Ramos (cell line): ENCODE measurements at regions not wholly inside any gene's neighbourhood (a gene's known extent, or its start where the extent isn't known, plus 50 kb on each side); places are given as distances from the start of the nearest gene placed in this dataset.
"Not testable (repeated sequence)": the region's sequence is repeated elsewhere in the genome, so short reads cannot be mapped to it uniquely, and the experiment has no call there.

ENCODE experiments used
- in situ Hi-C: fragments of 300-500 bp; cut with MboI; formaldehyde crosslinking; loops from one replicate; pipeline ENCODE4 v1.14.3; 2022; ENCODE audit warnings: low sequenced_read_pairs; ENCODE audit not compliant: unreplicated experiment

DNA sequence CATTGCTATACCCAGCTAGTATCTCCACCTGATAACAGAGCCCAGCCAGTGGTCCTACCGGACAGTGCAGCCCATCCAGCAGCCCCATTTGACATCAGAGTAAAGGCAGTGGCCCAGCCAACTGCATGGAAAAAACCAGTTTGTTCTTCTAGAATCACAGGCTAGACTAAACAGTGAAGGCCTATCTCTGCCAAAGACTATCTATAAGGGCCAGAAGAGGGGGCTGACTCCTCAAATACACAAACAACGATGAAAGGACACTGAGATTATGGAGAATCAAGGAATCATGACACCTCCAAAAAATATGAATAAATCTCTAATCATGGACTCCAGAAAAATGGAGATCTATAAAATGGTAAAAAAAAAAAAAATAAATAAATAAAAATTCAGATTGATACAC, 546.4 kb upstream of the HTR2C start:
- in situ Hi-C loops = no loop called here

DNA sequence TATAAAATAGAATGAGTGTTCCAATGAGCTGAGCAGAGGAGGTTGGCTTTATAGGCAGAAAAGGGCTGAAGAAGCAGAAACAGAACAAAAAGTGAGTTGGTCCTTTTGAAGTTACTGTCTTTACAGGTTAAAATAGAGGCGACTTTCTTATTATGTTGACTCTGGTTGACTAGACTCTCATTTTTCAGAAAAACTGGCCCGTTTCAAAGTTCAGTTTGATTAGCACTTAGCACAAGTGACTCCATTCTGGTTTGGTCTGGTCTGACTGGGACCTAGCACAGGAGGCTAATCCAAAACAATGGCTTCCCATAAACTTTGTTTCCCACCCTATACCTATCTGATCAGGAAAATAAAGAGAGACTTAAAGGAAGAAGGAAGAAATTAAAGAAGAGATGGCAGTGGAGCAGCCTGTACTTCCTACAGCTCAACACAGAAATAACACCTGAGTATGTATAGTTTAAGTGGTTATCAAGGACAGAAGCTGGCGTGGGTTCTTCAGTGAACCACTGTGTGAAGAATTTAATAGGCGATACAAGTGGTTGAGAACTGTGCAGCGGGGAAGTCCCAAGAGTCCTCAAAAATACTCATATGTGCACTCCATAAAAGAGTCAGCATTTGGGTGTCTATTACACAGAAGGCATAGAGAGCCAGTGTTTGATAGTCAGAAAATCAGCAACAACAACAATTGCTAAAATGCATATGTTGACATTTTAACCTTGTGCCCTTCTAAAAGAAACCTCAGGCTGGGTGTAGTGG, 554.8 kb upstream of the HTR2C start:
- in situ Hi-C loops = no loop called here

DNA sequence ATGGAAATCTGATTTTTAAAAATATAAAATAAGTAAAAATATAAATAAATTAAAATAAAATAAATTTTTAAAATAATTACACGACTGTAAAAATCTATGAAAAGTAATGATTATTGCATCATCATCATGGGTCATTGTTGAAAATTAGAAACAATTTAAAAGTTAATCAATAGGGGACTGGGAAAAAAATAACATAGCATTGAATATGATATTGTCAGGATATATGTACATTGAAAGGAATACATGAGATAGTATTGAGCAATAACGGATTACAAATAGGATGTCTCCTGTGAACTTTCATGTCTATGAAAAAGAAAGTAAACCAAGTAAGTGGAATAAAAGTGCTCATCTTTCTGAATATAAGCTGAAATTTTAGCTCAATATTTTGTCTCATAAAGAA, 566.8 kb upstream of the HTR2C start:
- in situ Hi-C loops = no loop called here

DNA sequence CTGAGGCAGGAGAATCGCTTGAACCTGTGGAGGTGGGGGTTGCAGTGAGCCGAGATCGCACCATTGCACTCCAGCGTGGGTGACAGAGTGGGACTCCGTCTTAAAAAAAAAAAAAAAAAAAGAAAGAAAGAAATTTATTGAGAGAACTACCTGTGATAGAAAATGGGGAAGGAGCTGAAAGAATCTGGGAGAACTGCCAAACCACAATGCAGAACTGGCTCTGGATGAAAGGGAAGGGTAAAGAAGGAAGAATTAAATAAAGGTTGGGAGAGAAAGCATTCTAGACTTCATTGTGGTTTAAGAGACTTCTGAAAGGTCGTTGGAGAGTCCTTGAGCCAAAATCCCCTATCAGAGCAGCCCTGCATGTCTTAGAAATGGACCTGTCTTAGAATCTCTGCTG, 567.9 kb upstream of the HTR2C start:
- in situ Hi-C loops = no loop called here

DNA sequence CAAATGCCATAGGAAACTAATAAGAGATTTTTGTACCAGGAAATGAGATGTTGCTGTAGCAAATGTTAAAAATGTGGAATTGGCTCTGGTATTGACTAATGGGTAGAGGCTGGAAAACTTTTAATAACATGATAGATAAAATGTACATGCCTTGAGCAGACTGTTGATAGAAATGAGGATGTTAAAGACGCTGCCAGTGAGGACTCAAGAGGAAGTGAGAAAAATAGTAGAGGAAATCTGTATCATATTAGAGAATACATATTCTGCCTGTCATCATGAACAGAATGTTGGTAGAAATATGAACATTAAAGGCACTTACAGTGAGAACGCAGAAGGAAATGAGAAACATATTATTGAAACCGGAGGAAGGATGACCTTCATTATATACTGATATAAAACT, 577.2 kb upstream of the HTR2C start:
- in situ Hi-C loops = no loop called here

DNA sequence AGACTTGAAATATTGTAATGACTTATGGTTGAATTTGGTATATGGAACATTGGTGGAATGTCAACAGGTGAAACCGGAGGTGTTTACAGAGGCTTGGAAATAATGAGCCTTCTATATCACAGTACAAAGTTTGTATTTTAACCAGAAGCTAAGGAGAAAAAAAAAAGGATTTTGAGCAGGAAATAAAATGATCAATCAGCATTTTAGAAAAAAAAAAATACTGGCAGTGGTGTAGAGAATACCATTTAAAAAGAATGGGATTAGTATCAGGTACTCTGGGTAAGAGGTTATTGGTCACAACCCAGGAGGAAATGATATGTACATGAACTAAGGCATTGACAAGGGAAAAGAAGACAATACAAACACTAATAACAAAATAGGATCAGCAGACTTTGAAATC, 587.1 kb upstream of the HTR2C start:
- in situ Hi-C loops = no loop called here

DNA sequence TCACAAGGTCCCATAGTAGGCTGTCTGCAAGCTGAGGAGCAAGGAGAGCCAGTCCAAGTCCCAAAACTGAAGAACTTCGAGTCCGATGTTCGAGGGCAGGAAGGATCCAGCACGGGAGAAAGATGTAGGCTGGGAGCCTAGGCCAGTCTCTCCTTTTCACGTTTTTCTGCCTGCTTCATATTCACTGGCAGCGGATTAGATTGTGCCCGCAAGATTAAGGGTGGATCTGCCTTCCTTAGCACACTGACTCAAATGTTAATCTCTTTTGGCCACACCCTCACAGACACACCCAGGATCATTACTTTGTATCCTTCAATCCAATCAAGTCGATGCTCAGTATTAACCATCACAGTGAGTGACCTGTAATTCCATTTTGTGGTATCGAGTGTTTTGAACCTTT, 592.2 kb upstream of the HTR2C start:
- in situ Hi-C loops = not testable (repeated sequence)

DNA sequence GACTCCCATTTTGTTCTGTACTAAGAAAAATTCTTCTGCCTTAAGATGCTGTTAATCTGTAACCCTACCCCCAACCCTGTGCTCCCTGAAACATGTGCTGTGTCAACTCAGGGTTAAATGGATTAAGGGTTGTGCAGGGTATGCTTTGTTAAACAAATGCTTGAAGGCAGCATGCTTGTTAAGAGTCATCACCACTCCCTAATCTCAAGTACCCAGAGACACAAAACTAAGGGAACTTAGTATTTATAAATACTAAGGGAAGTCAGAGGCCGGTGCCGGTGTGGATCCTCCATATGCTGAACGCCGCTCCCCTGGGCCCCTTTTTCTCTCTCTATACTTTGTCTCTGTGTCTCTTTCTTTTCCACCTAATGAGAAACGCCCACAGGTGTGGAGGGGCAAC, 593.2 kb upstream of the HTR2C start:
- in situ Hi-C loops = not testable (repeated sequence)

DNA sequence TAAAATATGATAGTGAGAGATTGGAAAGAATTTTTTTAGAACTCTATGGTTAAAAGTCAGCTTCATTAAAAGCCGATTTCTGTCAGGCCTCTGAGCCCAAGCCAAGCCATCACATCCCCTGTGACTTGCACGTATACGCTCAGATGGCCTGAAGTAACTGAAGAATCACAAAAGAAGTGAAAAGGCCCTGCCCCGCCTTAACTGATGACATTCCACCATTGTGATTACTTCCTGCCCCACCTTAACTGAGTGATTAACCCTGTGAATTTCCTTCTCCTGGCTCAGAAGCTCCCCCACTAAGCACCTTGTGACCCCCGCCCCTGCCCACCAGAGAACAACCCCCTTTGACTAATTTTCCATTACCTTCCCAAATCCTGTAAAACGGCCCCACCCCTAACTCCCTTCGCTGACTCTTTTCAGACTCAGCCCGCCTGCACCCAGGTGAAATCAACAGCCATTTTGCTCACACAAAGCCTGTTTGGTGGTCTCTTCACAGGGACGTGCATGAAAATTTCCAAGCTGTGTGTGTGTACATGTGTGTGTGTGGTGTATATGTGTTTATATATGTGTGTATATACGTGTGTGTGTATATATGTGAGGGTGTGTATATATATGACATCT, 595.5 kb upstream of the HTR2C start:
- in situ Hi-C loops = not testable (repeated sequence)

DNA sequence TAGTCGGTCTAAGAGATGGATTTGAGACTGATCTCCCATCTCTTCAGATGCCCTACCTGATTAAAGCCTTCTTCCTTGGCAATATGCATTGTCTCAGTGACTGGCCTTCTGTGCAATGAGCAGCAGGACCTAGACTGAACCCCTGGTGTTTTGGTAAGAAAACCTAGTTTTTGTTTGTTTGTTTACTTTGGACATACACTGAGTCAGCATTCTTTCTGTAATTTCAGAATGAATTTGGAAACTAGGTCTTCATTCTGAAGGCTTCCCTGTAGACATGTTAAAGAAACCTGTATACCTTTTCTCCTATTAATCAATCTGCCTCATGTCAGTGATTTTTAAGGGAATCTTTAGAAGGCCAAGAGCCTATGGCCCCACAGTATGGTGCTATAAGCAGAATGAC, 597.5 kb upstream of the HTR2C start:
- in situ Hi-C loops = no loop called here

DNA sequence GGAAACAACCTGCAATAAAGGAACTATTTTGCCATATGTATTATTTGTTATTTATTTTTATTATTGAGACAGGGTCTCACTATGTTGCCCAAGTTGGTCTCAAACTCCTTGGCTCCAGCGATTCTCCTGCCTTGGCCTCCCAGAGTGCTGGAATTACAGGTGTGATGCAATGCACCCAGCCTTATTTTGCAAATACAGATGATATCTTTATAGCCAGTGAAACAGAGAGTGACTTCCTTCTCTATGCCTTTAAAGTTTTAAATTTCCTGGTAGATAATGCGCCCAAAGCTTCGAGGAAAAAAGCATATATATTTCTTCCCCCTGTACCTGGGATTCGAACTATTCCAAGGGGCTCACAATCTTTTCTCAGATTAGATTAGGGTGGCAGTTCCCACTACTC, 601.1 kb upstream of the HTR2C start:
- in situ Hi-C loops = no loop called here

DNA sequence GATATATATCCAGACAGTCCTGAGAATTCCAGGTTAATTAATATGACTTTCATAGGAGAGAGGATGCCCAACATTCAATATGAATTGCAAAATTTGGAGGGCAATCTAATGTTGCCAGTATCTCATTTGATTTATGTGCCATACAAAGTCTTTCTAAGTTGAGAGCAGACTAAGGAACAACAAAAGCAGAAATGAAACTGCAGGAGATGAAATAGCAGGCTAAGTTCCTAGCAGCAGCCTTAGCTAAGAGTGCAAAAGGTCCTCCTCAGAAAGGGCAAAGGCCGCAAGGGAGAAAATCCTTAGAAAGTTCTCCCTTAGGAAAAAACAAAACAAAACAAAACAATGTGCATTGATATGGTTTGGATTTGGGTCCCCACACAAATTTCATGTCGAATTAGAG, 602.9 kb upstream of the HTR2C start:
- in situ Hi-C loops = no loop called here

DNA sequence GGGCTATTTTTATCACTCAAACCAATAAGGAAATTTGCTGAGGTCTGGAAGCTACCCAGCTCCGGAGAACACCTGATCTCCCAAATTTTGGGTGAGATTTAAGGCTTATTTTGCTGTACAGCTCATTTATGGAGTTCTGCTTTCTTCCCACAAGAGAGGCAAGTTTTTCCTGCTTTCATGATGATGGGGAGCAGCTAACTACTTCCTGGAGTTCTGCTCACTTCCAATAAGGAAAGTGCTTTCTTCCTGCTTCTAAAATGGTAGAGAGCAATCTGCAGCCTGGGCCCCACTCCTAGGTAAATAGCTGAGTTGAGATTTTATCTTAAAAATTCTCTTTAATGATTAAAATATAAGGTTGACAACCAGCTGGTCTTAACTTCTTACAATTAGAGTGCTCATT, 606.0 kb upstream of the HTR2C start:
- in situ Hi-C loops = no loop called here

DNA sequence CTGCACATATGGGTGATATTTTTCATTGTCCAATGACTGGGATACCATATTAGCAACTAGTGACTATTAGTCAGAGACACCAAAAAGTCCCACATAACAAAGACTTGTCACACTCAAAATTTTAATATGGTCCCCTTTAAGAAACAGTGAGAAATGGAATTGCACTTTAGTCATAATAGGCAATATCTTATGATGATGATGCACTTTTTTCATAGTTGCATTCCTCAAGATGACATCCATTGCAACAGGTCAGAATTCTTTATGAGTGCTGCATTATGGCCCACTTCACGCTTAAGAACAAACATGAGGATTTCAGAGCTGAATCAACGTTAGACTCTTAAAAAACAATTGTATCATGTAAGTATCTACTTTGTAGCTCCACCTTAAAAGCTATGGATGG, 608.4 kb upstream of the HTR2C start:
- in situ Hi-C loops = no loop called here

DNA sequence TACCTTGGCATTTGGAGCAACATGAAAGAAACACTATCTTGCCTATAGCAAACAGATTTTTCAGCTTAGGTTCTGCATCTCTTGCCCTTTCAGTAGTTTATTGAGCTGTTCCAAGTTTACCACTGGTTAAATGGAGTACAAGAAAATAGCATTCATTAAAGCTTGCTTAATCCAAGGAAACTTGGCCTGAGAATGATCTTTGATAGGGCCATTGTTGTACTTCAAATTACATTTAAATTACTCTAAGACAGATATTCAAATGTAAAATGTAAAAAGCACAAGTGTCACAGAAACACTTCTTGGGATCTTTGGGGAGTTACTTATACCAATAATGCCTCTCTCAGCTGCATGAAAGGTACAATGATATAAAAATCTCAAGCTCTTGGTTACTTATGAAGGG, 609.0 kb upstream of the HTR2C start:
- in situ Hi-C loops = no loop called here

DNA sequence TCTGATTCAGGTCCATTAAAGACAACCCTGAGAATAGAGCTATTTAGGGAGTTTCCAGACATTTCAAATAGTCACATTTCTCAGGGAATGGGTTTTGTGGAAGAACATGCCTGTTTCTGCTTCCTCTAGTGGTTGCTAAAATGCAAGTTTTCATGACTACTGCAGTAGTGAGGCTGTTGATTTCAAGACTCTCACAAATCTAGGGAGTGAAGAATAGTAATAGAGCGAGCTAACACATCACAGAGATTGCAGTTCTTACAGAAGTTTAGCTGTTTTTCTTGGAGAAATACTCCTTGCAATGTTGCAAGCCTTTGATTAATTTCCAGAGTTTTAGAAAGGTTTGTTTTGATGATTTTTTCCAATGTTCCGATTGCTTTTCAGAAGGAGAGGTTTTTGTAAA, 610.2 kb upstream of the HTR2C start:
- in situ Hi-C loops = no loop called here

DNA sequence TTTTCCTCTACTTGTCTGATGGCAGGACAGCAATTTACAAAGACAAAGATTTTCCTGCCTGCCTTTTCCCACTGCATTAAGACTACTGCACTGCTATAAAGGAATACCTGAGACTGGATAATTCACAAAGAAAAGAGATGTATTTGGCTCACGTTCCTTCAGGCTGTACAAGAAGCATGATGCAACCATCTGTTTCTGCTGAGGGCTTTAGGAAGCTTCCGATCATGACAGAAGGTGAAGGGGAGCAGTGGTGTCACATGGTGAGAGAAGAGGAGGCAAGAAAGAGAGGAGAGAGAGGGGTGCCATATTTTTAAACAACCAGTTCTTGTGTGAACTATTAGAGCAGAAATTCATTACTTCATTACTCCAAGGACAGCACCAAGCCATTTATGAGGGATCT, 617.1 kb upstream of the HTR2C start:
- in situ Hi-C loops = no loop called here

DNA sequence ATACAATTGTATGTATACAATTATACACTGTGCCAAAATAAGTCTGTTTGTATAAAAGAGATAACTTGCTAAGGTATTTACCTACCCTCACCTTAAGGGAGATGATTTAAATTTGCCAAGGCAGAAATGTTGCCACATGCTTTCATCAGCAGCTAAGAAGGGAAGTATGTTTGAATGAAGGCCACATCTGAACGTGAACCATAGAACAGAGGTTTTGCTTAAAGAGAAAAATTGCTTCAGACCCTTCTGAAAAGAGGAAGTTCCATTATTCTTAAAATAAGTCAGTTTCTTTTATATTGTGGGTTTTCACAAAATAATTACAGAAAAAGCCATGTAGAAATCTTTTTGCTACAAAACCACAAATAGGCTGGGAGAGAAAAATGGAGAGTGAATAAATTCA, 621.5 kb upstream of the HTR2C start:
- in situ Hi-C loops = no loop called here

DNA sequence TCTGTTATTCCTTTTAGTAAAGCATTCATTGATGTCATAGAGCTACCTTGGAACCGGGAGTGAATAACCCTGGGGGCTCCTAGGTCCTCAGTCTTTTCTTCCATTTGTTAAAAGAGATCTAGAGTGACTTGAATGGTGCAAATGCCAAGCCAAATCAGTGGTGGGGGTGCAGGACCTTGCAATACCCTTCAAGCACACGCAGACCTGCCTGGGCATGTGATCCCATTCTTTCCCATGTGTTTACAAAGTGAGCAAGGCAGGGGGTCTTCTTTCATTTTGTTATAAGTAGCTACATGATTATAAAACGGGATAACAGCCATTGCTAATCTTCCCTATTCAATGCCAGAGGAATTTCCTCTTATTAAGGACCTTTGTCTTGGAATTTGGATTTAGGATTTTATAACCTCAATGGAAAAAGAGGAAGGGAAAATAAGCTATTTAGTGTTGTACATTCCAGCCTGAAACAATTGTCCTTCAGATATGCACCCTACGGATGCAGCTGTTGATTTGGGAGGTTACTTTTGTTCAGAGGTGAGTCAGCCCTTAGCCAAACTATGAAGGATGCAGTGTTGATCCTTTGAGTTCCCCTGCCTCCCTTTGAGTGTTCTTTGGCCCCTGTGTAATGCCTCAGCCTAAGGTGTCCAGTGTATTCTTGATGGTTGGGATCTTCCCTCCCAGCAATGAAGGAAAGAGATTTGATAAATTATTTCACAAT, 623.8 kb upstream of the HTR2C start:
- in situ Hi-C loops = no loop called here

DNA sequence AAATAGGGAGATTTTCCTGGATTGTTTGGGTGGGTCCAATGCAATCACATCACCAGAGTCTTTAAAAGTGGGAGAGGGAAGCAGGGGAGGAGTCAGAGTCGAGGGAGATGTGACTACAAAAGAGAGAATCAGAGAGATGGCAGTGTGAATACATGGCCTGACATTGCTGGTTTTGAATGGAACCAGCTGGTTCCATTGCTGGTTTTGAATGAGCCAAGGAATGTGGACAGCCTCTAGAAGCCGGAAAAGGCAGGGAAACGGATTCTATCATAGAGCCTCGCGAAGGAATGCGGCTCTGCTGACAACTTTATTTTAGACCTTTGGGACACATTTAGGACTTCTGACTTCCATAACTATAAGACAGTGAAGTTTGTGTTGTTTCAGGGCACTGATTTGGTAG, 627.0 kb upstream of the HTR2C start:
- in situ Hi-C loops = no loop called here

DNA sequence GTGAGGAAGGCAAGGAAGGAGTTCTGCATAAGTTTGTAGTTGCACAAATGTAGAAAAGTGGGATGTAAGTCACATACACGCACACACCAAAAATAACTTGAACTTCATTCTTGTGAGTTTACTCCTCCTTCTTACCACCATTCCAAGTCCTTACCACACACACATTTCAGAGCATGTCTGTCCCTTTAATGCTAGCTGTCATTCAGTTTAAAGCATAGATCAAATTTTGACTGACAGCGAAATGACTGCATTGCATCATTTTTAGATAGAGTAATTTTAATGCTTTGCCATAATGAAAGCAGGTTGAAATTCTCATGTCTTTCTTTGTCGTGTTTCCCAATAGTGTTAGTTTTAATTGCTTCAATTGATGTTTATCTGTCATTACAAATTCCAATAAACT, 629.6 kb upstream of the HTR2C start:
- in situ Hi-C loops = no loop called here
